Ecto neural progenitor cell (in vitro differentiated cells): ENCODE measurements at regions not wholly inside any gene's neighbourhood (a gene's known extent, or its start where the extent isn't known, plus 50 kb on each side); places are given as distances from the start of the nearest gene placed in this dataset.

Experiments used
- DNase-seq: peaks from one replicate; pipeline ENCODE4 v3.0.0-alpha.2; 2018; ENCODE audit warnings: low spot score

GRCh38 chr20:24815931-24816330 is 133.1 kb upstream of the CST7 start:
- DNase-seq = no peak

GRCh38 chr20:24816431-24816830 is 132.6 kb upstream of the CST7 start:
- no peak for DNase-seq

- no peak for DNase-seq
These were observed 132.2 kb upstream of the CST7 start for GRCh38 chr20:24816907-24817306.

- no peak for DNase-seq
These were observed 131.7 kb upstream of the CST7 start for GRCh38 chr20:24817351-24817750.

- DNase-seq = no peak
These were observed 131.0 kb upstream of the CST7 start for GRCh38 chr20:24818056-24818455.

GRCh38 chr20:24819331-24819965 is 129.6 kb upstream of the CST7 start:
- no peak for DNase-seq

- DNase-seq = no peak
These were observed 128.7 kb upstream of the CST7 start for GRCh38 chr20:24820345-24820744.

- DNase-seq = no peak
These were observed 127.7 kb upstream of the CST7 start for GRCh38 chr20:24821391-24821790.

GRCh38 chr20:24823176-24823784 is 125.8 kb upstream of the CST7 start:
- DNase-seq = no peak

GRCh38 chr20:24823989-24824693 is 124.9 kb upstream of the CST7 start:
- no peak for DNase-seq

- no peak for DNase-seq
These were observed 123.5 kb upstream of the CST7 start for GRCh38 chr20:24825591-24825990.

- DNase-seq = no peak
These were observed 121.3 kb upstream of the CST7 start for GRCh38 chr20:24827603-24828295.

- DNase-seq = no peak
These were observed 119.9 kb upstream of the CST7 start for GRCh38 chr20:24828992-24829648.

- DNase-seq = peak; percentile 17
These were observed 119.3 kb upstream of the CST7 start for GRCh38 chr20:24829649-24830370.

- no peak for DNase-seq
These were observed 118.4 kb upstream of the CST7 start for GRCh38 chr20:24830649-24831048.

- DNase-seq = no peak
These were observed 117.8 kb upstream of the CST7 start for GRCh38 chr20:24831232-24831631.

- no peak for DNase-seq
These were observed 116.6 kb upstream of the CST7 start for GRCh38 chr20:24832518-24832917.

- DNase-seq = no peak
These were observed 115.5 kb upstream of the CST7 start for GRCh38 chr20:24833592-24833991.

- no peak for DNase-seq
These were observed 114.8 kb upstream of the CST7 start for GRCh38 chr20:24834310-24834709.

GRCh38 chr20:24835195-24835594 is 113.9 kb upstream of the CST7 start:
- no peak for DNase-seq

- no peak for DNase-seq
These were observed 113.0 kb upstream of the CST7 start for GRCh38 chr20:24836041-24836533.
